GM21360 (cell line): ENCODE measurements at regions not wholly inside any gene's neighbourhood (a gene's known extent, or its start where the extent isn't known, plus 50 kb on each side); places are given as distances from the start of the nearest gene placed in this dataset.

Experiments
- ATAC-seq: cut with Tn5 transposase; IDR thresholded peaks from one replicate; pipeline ENCODE4 v1.9.1; 2021; ENCODE audit warnings: mild to moderate bottlenecking, moderate library complexity; ENCODE audit not compliant: unreplicated experiment

GRCh38 chr1:181369416-181369815, 113.9 kb upstream of the CACNA1E start:
- no peak for ATAC-seq

- no peak for ATAC-seq
Observed at GRCh38 chr1:181383695-181384094, 99.6 kb upstream of the CACNA1E start.

GRCh38 chr1:181386340-181386739, 97.0 kb upstream of the CACNA1E start:
- ATAC-seq, result no peak

GRCh38 chr1:181386951-181387350, 96.4 kb upstream of the CACNA1E start:
- no peak for ATAC-seq

GRCh38 chr1:181387702-181388101, 95.6 kb upstream of the CACNA1E start:
- ATAC-seq, result no peak

- ATAC-seq, result no peak
Observed at GRCh38 chr1:181390410-181391077, 92.8 kb upstream of the CACNA1E start.

- ATAC-seq, result no peak
Observed at GRCh38 chr1:181391301-181391900, 91.9 kb upstream of the CACNA1E start.

GRCh38 chr1:181392133-181392532, 91.2 kb upstream of the CACNA1E start:
- ATAC-seq, result no peak

GRCh38 chr1:181392613-181393220, 90.6 kb upstream of the CACNA1E start:
- ATAC-seq, result no peak

- no peak for ATAC-seq
Observed at GRCh38 chr1:181394766-181395165, 88.6 kb upstream of the CACNA1E start.

GRCh38 chr1:181396171-181396670, 87.1 kb upstream of the CACNA1E start:
- ATAC-seq, result no peak

GRCh38 chr1:181396811-181397210, 86.5 kb upstream of the CACNA1E start:
- no peak for ATAC-seq

- ATAC-seq, result no peak
Observed at GRCh38 chr1:181397845-181398244, 85.5 kb upstream of the CACNA1E start.

GRCh38 chr1:181398544-181398943, 84.8 kb upstream of the CACNA1E start:
- no peak for ATAC-seq

- no peak for ATAC-seq
Observed at GRCh38 chr1:181405584-181405983, 77.7 kb upstream of the CACNA1E start.

GRCh38 chr1:181406989-181407388, 76.3 kb upstream of the CACNA1E start:
- no peak for ATAC-seq

GRCh38 chr1:181409981-181410380, 73.3 kb upstream of the CACNA1E start:
- ATAC-seq, result no peak

GRCh38 chr1:181412746-181413145, 70.6 kb upstream of the CACNA1E start:
- no peak for ATAC-seq

- no peak for ATAC-seq
Observed at GRCh38 chr1:181413195-181413815, 70.0 kb upstream of the CACNA1E start.

- no peak for ATAC-seq
Observed at GRCh38 chr1:181413836-181414235, 69.5 kb upstream of the CACNA1E start.

GRCh38 chr1:181416268-181416860, 67.0 kb upstream of the CACNA1E start:
- ATAC-seq, result no peak
